Hematopoietic multipotent progenitor cell (in vitro differentiated cells): ENCODE measurements at regions not wholly inside any gene's neighbourhood (a gene's known extent, or its start where the extent isn't known, plus 50 kb on each side); places are given as distances from the start of the nearest gene placed in this dataset.

Source experiments
- DNase-seq, 3 donors: peaks; one replicate each; pipeline ENCODE4 v3.0.0-alpha.2; 2011 to 2015; ENCODE audit warnings: low read depth in 2 of 3, low spot score in 2 of 3

DNA sequence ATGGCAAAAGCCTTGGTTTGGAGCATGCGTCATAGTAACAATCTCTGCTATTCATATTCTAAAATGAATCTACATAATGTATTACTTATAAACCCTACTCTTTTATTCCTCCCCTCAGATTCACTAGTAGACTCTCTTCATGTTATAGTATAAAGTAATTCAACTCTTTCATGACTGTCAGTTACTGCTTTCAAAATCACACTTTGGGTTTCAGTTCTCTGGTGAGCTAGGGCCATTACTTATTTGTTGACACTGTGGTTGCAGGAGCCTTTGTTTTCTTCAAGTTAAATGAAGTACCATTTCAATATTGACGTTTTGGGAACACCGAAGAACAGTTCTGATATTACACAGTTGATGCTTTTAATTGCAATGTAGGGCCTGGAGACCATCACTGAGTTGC is 378.4 kb downstream of the DDX10 start:
- DNase-seq = no peak

GRCh38 chr11:109046284-109046992 is 375.6 kb upstream of the C11orf87 start:
- DNase-seq = no peak

- no peak for DNase-seq
These were observed 373.9 kb upstream of the C11orf87 start for GRCh38 chr11:109048098-109048497.

DNA sequence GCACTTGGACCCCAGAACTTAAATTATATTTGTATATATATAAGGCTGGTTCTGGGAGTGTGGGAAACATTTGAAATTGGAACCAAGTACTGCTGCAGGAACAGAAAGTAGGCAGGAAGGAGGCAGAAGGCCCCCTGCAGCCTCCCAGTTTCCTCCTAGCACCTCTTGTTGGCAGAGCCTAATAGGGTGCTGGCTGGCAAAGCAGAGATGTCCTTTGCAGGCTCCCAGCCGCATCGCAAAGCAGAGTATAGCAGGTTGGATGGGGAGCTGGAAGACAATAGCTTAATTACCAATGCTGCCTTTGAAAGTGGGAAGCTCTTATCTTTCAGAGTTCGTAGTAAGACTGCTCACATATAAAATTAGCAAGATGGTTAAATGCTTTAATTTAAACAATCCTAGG is 370.8 kb upstream of the C11orf87 start:
- DNase-seq = no peak

DNA sequence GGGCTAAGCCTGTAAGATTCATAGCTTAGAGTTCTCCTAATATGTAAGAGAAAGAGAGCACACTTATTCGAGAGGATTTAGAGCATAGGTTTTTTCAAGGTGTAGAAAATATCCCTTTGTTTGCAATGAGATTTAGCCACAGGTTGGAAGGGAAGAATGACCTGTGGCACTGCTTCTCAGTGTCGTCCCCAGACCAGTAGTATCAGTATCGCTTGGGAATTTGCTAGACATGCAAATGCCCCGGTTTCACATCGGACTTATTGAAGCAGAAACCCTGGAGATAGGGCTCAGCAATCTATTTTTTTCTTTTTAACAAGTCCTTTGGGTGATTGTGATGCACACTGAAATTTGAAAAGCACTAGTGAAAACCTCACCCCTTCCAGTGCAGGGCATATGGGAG is 362.6 kb upstream of the C11orf87 start:
- no peak for DNase-seq

GRCh38 chr11:109061394-109061793 is 360.6 kb upstream of the C11orf87 start:
- DNase-seq = no peak

GRCh38 chr11:109062445-109062844 is 359.5 kb upstream of the C11orf87 start:
- no peak for DNase-seq

- no peak for DNase-seq
These were observed 359.1 kb upstream of the C11orf87 start for GRCh38 chr11:109062871-109063270.

- DNase-seq = peak in 2 of 3 donors; percentile 45 to 88
These were observed 357.2 kb upstream of the C11orf87 start for GRCh38 chr11:109064618-109065311.

DNA sequence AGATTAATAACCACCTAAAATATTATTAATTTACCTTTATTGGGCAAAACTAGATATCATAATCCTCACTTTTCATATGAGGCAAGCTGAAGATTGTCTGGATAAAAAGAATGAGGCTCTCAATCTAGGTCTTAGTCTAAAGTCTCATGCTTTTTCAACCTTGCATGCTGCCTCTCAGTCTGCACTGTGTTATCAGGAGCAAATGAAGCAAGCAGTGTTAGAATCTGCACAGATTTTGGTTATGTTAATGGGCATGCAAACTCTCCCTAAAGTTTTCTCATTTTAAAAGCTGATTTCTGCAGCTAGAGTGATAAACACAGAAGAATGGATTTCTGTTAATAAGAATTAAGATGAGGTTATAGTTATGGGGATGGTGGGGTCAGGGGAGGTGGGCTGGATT is 350.7 kb upstream of the C11orf87 start:
- no peak for DNase-seq

GRCh38 chr11:109071712-109072524 is 350.1 kb upstream of the C11orf87 start:
- DNase-seq = no peak

- DNase-seq = no peak
These were observed 348.8 kb upstream of the C11orf87 start for GRCh38 chr11:109073032-109073822.

- no peak for DNase-seq
These were observed 346.0 kb upstream of the C11orf87 start for GRCh38 chr11:109075976-109076375.

DNA sequence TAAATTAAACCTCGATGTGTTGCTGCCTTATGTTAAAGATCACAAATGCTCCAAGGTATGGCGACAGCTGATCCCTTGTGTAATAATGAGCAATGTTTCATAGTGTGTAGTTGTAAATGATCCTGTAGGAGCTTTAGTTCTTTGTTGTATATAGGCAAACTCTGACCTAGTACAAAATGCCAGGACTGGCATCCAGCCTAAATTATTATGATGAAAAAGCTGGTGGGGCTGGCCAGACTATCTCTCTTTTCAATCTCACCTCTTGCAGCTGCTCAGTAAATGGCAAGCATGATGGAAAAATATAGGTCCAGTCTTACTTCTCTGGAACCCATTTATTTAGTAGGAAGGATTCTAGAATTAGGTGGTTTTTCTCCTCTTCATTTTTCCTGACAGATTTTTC is 345.1 kb upstream of the C11orf87 start:
- DNase-seq = no peak

DNA sequence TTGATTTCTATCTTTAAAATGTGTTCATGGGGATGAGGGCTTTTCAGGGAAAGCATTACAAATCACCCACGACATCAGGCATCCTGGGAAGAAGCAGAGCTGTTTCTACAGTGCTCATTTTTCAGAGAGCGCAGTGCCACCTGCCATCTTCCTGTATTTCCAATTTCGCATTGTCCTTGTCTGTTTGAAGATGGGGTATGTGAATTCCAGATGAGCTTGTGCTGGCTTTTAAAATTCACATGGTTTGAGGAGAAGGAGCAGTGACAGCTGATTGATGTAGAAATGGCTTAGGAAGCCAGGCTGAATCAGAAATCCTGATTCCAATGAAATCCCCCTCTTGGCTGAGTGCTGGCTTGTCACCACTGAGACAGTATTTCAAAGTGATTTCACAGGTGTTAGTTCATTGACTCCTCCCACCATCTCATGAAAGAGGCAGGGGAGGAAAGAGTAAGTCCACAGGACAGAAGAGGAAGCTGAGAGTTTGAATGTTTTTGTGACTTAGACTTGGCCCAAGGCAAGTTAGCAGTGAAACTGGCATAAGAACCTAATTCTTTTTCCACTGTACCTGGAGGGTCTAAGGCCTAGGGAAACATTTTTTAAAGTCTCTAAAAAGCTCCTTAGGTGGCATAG is 344.6 kb upstream of the C11orf87 start:
- no peak for DNase-seq

GRCh38 chr11:109085708-109086373 is 336.1 kb upstream of the C11orf87 start:
- DNase-seq = no peak

GRCh38 chr11:109086931-109087330 is 335.1 kb upstream of the C11orf87 start:
- DNase-seq = no peak

GRCh38 chr11:109088086-109088485 is 333.9 kb upstream of the C11orf87 start:
- DNase-seq = no peak

GRCh38 chr11:109089144-109089543 is 332.8 kb upstream of the C11orf87 start:
- no peak for DNase-seq

GRCh38 chr11:109093354-109093753 is 328.6 kb upstream of the C11orf87 start:
- DNase-seq = no peak
